ENCODE measurements at regions not wholly inside any gene's neighbourhood (a gene's known extent, or its start where the extent isn't known, plus 50 kb on each side); places are given as distances from the start of the nearest gene placed in this dataset.

DNA sequence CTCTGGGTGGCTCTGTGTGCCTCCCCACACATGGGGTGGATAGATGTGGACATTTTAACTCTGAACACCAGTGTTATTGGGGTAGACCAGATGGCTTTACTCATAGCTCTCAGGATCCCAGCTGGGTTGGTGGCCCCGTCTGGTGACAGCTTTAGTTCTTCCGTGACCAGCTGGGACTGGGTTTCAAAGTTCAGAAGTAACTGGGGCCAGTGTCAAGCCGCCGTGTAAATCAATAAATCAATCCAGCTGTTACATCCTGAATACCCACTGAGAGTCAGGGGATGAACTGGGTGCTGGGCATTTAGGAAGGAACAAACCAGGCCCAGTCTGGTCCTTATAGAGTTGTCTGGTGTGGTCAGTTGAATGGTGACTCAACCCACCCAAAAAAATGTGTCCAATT, 269.4 kb downstream of the CTTN start:
- Mint-ChIP-seq H3K36me3 (no peaks in the 10 kb centered on the region), H3K27ac (no peak overlapping the region), H3K4me3 (no peak overlapping the region), H3K27me3 (peaks cover 11% of the 10 kb centered on the region), H3K9me3 (peaks cover 2% of the 10 kb centered on the region), H3K4me1 (no peaks in the 10 kb centered on the region)
- DNase-seq (ENCODE audit: low spot score in 2 of 2) = no peak
- no peak for ATAC-seq (ENCODE audit: low read depth)

GRCh38 chr11:70668204-70669202, 270.2 kb downstream of the CTTN start:
- H3K36me3 Mint-ChIP-seq = no peaks in the 10 kb centered on the region
- H3K9me3 Mint-ChIP-seq = peaks cover 2% of the 10 kb centered on the region
- DNase-seq (ENCODE audit: low spot score in 2 of 2) (no peak), ATAC-seq (ENCODE audit: low read depth) (no peak)
- no peak overlapping the region for H3K4me3 Mint-ChIP-seq
- H3K27ac Mint-ChIP-seq = no peak overlapping the region
- no peaks in the 10 kb centered on the region for H3K4me1 Mint-ChIP-seq
- H3K27me3 Mint-ChIP-seq = peaks cover 11% of the 10 kb centered on the region

DNA sequence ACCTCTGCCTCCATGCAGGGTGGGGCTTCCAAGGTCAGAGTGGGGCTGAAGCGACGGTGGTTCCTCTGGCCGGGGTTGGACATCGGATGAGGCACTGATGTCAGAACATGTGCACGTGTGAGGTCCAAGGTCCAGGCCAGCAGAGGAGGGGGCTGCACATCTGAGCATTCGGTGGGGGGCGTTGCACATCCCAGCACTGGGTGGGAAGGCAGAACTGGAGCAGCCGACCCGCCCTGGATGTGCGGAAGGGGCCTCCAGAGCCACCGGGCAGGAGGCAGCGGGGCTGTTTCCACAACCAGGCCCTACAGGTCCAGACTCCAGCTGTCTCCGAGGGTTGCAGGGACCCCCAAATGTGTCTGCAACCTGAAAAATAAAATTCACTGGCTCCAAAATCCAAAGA, 271.0 kb downstream of the CTTN start:
- ATAC-seq (ENCODE audit: low read depth) = no peak
- H3K36me3 Mint-ChIP-seq = no peaks in the 10 kb centered on the region

GRCh38 chr11:70669871-70670675, 271.7 kb downstream of the CTTN start:
- no peaks in the 10 kb centered on the region for H3K4me1 Mint-ChIP-seq
- no peaks in the 10 kb centered on the region for H3K36me3 Mint-ChIP-seq
- no peak for DNase-seq (ENCODE audit: low spot score in 2 of 2)
- no peak for ATAC-seq (ENCODE audit: low read depth)
- H3K27ac Mint-ChIP-seq = no peak overlapping the region
- peaks cover 3% of the 10 kb centered on the region for H3K9me3 Mint-ChIP-seq
- H3K4me3 Mint-ChIP-seq = no peak overlapping the region
- H3K27me3 Mint-ChIP-seq = peaks cover 11% of the 10 kb centered on the region

More for the DNA sequence above, 271.0 kb downstream of the CTTN start:
- no peak for DNase-seq (ENCODE audit: low spot score in 2 of 2)
- peaks cover 11% of the 10 kb centered on the region for H3K27me3 Mint-ChIP-seq
- H3K4me3 Mint-ChIP-seq = no peak overlapping the region
- H3K27ac Mint-ChIP-seq = no peak overlapping the region
- H3K4me1 Mint-ChIP-seq = no peaks in the 10 kb centered on the region
- H3K9me3 Mint-ChIP-seq = peaks cover 3% of the 10 kb centered on the region

DNA sequence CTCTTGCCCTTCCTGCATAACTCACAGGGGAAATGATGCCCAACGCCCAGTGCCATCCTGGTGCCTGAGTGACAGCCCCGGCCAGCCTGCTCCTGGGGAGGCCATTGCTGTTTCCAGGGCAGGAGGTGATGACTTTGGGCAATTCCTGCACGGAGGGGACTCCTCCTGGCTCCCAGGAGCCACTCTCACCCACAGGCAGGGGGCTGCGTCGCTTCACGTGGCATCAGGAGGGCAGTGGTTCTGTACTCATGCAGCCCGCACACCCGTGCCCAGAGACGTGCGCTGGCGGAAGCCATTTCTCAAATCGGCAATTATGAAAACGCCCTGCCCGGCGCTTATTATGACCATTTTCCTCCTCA, 272.3 kb downstream of the CTTN start:
- Mint-ChIP-seq H3K27me3 (peaks cover 11% of the 10 kb centered on the region), H3K4me3 (no peak overlapping the region), H3K4me1 (no peaks in the 10 kb centered on the region), H3K9me3 (peaks cover 3% of the 10 kb centered on the region), H3K36me3 (no peaks in the 10 kb centered on the region), H3K27ac (no peak overlapping the region)
- DNase-seq (ENCODE audit: low spot score in 2 of 2) (no peak), ATAC-seq (ENCODE audit: low read depth) (no peak)

- DNase-seq (ENCODE audit: low spot score in 2 of 2) = no peak
- Mint-ChIP-seq H3K4me3 (no peak overlapping the region), H3K27me3 (peaks cover 11% of the 10 kb centered on the region), H3K9me3 (peaks cover 3% of the 10 kb centered on the region), H3K27ac (no peak overlapping the region), H3K4me1 (no peaks in the 10 kb centered on the region), H3K36me3 (no peaks in the 10 kb centered on the region)
- no peak for ATAC-seq (ENCODE audit: low read depth)
Observed at GRCh38 chr11:70671083-70671482, 272.8 kb downstream of the CTTN start.

GRCh38 chr11:70671611-70672010, 273.3 kb downstream of the CTTN start:
- no peaks in the 10 kb centered on the region for H3K36me3 Mint-ChIP-seq
- H3K27ac Mint-ChIP-seq = no peak overlapping the region
- ATAC-seq (ENCODE audit: low read depth) (no peak), DNase-seq (ENCODE audit: low spot score in 2 of 2) (no peak)
- H3K27me3 Mint-ChIP-seq = peaks cover 11% of the 10 kb centered on the region
- H3K9me3 Mint-ChIP-seq = peaks cover 3% of the 10 kb centered on the region
- no peaks in the 10 kb centered on the region for H3K4me1 Mint-ChIP-seq
- no peak overlapping the region for H3K4me3 Mint-ChIP-seq

GRCh38 chr11:70672991-70673653, 274.8 kb downstream of the CTTN start:
- no peaks in the 10 kb centered on the region for H3K36me3 Mint-ChIP-seq
- DNase-seq (ENCODE audit: low spot score in 2 of 2) (no peak), ATAC-seq (ENCODE audit: low read depth) (no peak)
- no peak overlapping the region for H3K4me3 Mint-ChIP-seq
- H3K9me3 Mint-ChIP-seq = peaks cover 3% of the 10 kb centered on the region
- no peak overlapping the region for H3K27ac Mint-ChIP-seq
- no peaks in the 10 kb centered on the region for H3K4me1 Mint-ChIP-seq
- peaks cover 12% of the 10 kb centered on the region for H3K27me3 Mint-ChIP-seq

- no peaks in the 10 kb centered on the region for H3K36me3 Mint-ChIP-seq
- H3K27ac Mint-ChIP-seq = no peak overlapping the region
- ATAC-seq (ENCODE audit: low read depth) = no peak
- DNase-seq (ENCODE audit: low spot score in 2 of 2) = no peak
- H3K9me3 Mint-ChIP-seq = peaks cover 3% of the 10 kb centered on the region
- no peak overlapping the region for H3K4me3 Mint-ChIP-seq
- peaks cover 7% of the 10 kb centered on the region for H3K27me3 Mint-ChIP-seq
- H3K4me1 Mint-ChIP-seq = no peaks in the 10 kb centered on the region
Observed at GRCh38 chr11:70674605-70675004, 276.3 kb downstream of the CTTN start.

DNA sequence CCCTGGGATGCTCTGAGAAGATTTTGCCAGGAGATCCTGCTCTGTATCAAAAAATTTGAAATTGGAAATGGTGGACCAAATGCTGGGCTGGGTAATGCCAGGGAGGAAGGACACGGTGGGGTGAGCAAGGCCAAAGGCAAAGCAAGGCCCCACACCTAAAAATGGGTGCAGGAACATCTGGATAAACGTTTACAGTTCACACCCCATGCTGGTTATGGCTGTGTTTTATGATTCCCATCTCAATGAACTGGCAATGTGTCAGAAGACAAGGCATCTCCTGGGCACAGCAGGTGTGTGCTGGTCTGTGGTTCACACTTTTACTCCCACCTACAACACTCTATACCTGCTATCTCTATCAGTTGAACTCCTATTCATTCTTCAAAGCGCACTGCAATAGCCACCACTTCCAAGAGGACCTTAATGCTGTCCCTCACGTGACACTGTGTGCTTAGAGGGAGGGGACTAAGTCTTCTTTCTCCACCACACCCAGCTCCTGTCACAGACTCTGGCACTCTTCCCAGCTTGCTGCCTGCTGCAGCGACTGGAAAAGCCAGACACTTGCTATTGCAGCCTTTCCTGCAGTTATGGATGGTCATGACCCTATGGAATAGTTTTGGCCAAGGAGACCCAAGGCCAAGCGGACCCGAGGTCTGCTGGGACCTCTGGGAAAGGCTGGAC, 277.5 kb downstream of the CTTN start:
- H3K4me1 Mint-ChIP-seq = no peaks in the 10 kb centered on the region
- no peak overlapping the region for H3K27ac Mint-ChIP-seq

DNA sequence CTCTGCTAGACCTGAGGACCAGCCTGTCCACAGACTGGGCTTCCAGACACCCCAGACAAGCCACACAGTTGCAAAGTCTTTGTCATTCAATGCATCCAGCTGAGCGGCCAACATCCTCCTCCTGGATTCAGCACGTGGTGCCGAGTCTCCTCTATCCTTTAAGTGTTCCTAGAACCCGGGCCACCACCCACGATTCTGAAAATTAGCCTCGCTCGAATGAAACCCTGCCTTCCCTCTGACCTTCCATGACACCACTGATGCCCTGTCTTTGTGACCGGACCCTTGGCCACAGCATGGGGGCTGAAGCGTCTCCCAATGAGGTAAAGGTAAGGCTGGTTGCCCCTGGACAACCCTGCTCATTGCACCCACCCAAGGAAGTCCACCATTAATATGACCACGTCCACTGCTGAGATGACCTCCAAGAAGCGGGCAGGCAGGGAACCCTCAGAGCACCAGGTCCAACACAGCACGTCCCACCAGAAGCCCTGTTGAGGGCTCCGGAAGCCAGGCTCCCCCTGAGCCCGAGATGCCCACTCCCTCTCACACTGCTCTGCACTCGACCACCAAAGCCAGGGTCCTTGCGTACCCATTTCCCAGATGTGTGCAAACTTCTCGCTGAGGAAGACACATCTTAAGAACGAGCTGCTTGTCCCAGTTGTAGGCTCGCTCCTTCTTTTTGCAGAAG, 279.0 kb downstream of the CTTN start:
- Mint-ChIP-seq H3K36me3 (no peaks in the 10 kb centered on the region), H3K27ac (no peak overlapping the region), H3K4me1 (no peaks in the 10 kb centered on the region), H3K4me3 (no peak overlapping the region), H3K9me3 (peaks cover 1% of the 10 kb centered on the region), H3K27me3 (peaks cover 5% of the 10 kb centered on the region)
- DNase-seq (ENCODE audit: low spot score in 2 of 2) (no peak), ATAC-seq (ENCODE audit: low read depth) (no peak)

More for the DNA sequence above, 277.5 kb downstream of the CTTN start:
- H3K36me3 Mint-ChIP-seq = no peaks in the 10 kb centered on the region
- DNase-seq (ENCODE audit: low spot score in 2 of 2) (no peak), ATAC-seq (ENCODE audit: low read depth) (no peak)
- H3K27me3 Mint-ChIP-seq = peaks cover 7% of the 10 kb centered on the region
- no peak overlapping the region for H3K4me3 Mint-ChIP-seq
- peaks cover 3% of the 10 kb centered on the region for H3K9me3 Mint-ChIP-seq

DNA sequence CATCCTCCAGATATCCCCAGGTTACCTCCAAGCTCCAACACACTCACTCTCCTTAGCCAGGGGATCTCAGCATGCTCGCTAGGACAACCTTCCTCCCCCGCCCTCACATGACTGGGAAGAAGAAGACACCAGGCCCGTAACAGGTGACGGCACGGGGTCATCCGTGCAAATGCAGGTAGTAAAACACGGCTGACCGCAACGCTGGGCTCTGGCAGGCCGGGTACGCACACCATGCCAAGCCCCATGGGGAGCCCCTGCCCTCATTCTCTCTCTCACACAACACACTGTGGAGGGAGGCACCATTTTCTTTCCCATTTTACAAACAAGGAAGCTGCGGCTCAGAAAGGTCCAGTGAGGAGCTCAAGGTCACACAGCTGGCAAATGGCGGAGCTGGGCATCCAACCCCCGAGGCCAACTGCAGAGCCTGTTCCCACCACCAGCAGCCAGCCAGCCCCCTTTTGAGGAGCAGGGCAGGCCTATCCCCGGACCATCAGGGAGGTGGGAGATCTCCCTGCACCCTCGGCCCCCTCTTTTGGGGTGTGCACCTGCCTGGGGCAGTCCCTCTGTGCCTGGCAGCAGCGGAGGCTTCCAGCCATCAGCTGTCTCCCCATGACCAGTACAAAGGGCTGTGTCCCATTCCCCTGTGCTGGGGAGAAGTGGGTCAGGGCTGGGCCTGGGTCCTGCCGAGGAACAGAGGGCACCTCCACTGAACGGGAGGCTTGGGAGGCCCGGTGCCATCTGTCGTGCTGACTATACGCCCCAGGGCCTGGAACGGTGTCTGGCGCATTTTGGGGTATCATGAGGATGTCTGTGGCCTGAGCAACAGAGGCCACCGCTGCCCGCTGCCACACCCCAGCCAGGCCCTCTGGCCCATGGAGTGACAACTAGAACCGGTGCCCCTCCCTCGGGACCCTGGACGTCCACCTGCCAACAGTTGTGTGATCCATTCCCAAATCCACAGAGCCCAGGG, 280.9 kb downstream of the CTTN start:
- peaks cover 2% of the 10 kb centered on the region for H3K9me3 Mint-ChIP-seq
- DNase-seq (ENCODE audit: low spot score in 2 of 2) (no peak), ATAC-seq (ENCODE audit: low read depth) (no peak)
- peaks cover 9% of the 10 kb centered on the region for H3K27me3 Mint-ChIP-seq
- no peaks in the 10 kb centered on the region for H3K36me3 Mint-ChIP-seq
- H3K27ac Mint-ChIP-seq = no peak overlapping the region
- H3K4me1 Mint-ChIP-seq = no peaks in the 10 kb centered on the region
- no peak overlapping the region for H3K4me3 Mint-ChIP-seq
